ENCODE measurements at regions not wholly inside any gene's neighbourhood (a gene's known extent, or its start where the extent isn't known, plus 50 kb on each side); places are given as distances from the start of the nearest gene placed in this dataset.

GRCh38 chr14:43249116-43249515 is 1258.0 kb downstream of the FSCB start:
- no peak overlapping the region for H3K4me3 ChIP-seq (ENCODE audit: insufficient read depth, low read depth, low read length)

DNA sequence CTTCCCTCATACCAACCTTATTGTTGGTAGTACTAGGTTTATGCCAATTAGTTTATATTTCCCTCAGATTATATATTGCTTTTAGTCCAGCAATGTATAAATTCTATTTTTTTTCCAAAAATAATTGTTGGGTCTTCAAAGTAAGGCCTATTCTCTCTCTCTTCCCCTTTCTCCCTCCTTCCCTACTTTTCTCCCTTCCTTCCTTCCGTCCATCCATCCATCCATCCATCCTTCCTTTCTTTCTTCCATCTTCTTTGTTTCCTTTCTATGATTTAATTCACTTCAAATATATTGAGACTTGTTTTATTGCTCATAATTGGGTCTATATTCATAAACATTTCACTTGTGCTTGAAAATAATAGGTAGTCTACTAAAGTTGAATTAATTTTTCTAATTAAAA is 1259.2 kb downstream of the FSCB start:
- H3K27me3 ChIP-seq (ENCODE audit: control insufficient read depth, insufficient read depth, low read length) = no peaks in the 10 kb centered on the region; the same call in 1 of the 2 replicates
- H3K4me3 ChIP-seq (ENCODE audit: insufficient read depth, low read depth, low read length) = no peak overlapping the region
- H3K36me3 ChIP-seq (replicated peaks; ENCODE audit: control insufficient read depth, insufficient read depth, low read length) = no peaks in the 10 kb centered on the region
- DNase-seq = no peak

More at GRCh38 chr14:43249116-43249515, 1258.0 kb downstream of the FSCB start:
- no peaks in the 10 kb centered on the region; the same call in 1 of the 2 replicates for H3K27me3 ChIP-seq (ENCODE audit: control insufficient read depth, insufficient read depth, low read length)
- DNase-seq = no peak
- no peaks in the 10 kb centered on the region for H3K36me3 ChIP-seq (replicated peaks; ENCODE audit: control insufficient read depth, insufficient read depth, low read length)

DNA sequence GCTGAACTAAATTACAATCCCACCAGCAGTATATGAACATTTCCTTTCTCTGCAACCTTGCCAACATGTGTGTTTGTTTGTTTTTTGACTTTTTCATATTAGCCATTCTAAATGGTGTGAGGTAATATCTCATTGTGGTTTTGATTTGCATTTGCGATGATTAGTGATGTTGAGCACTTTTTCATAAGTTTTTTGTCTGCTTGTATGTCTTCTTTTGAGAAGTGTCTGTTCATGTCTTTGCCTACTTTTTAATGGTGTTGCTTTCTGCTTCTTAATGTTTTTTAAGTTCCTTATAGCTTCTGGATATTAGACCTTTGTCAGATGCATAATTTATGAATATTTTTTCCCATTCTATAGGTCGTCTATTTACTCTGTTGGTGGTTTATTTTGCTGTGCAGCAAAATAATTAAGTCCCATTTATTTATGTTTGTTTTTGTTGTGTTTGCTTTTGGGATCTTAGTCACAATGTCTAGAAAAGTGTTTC is 1262.9 kb downstream of the FSCB start:
- no peaks in the 10 kb centered on the region for H3K27me3 ChIP-seq (ENCODE audit: control insufficient read depth, insufficient read depth, low read length)
- no peak for DNase-seq
- no peak overlapping the region for H3K4me3 ChIP-seq (ENCODE audit: insufficient read depth, low read depth, low read length)
- H3K36me3 ChIP-seq (replicated peaks; ENCODE audit: control insufficient read depth, insufficient read depth, low read length) = no peaks in the 10 kb centered on the region

DNA sequence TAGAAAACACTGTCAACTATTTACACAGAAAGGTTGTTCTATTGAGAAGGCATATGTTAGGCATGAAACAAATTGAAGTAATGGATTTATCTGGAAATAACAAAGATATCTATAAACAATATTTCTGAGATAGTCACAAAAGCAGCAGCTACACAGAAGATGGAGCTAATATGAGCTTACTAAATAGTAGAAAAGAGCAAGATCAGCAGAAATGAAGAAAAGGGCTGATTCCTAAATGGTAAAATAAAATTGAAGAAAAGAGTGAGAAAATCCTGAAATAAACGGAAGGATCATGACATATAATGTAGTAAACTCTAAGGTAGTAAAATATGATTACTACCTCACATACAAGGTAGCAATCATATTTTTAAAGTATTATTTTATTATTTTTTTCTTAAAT is 1263.9 kb downstream of the FSCB start:
- Histone ChIP-seq H3K4me3 (ENCODE audit: insufficient read depth, low read depth, low read length) (no peak overlapping the region), H3K27me3 (ENCODE audit: control insufficient read depth, insufficient read depth, low read length) (no peaks in the 10 kb centered on the region), H3K36me3 (replicated peaks; ENCODE audit: control insufficient read depth, insufficient read depth, low read length) (no peaks in the 10 kb centered on the region)
- no peak for DNase-seq

GRCh38 chr14:43232261-43232660 is 1274.8 kb downstream of the FSCB start:
- no peak overlapping the region for H3K4me3 ChIP-seq (ENCODE audit: insufficient read depth, low read depth, low read length)
- no peak for DNase-seq
- no peaks in the 10 kb centered on the region for H3K36me3 ChIP-seq (replicated peaks; ENCODE audit: control insufficient read depth, insufficient read depth, low read length)
- no peaks in the 10 kb centered on the region for H3K27me3 ChIP-seq (ENCODE audit: control insufficient read depth, insufficient read depth, low read length)

GRCh38 chr14:43215524-43215923 is 1291.6 kb downstream of the FSCB start:
- H3K4me3 ChIP-seq (ENCODE audit: insufficient read depth, low read depth, low read length) = no peak overlapping the region
- H3K27me3 ChIP-seq (ENCODE audit: control insufficient read depth, insufficient read depth, low read length) = no peaks in the 10 kb centered on the region

DNA sequence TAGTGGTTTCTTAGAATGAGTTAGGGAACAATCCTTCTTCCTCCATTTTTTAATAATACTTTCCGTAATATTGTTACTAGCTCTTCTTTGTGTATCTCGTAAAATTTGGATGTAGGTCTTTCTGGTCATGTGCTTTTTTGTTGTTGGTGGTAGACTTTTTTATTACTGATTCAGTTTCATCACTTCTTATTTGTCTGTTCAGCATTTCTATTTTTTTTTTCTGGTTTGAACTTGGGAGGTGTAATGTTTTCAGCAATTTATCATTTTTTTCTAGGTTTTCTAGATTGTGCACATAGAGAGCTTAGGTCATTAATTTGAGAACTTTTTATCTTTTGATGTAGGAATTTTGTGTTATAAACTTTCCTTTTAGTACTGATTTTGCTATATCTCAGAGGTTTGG is 1299.9 kb downstream of the FSCB start:
- DNase-seq = no peak
- H3K4me3 ChIP-seq (ENCODE audit: insufficient read depth, low read depth, low read length) = no peak overlapping the region
- no peaks in the 10 kb centered on the region for H3K36me3 ChIP-seq (replicated peaks; ENCODE audit: control insufficient read depth, insufficient read depth, low read length)
- no peaks in the 10 kb centered on the region for H3K27me3 ChIP-seq (ENCODE audit: control insufficient read depth, insufficient read depth, low read length)

More at GRCh38 chr14:43215524-43215923, 1291.6 kb downstream of the FSCB start:
- DNase-seq = no peak
- no peaks in the 10 kb centered on the region for H3K36me3 ChIP-seq (replicated peaks; ENCODE audit: control insufficient read depth, insufficient read depth, low read length)

DNA sequence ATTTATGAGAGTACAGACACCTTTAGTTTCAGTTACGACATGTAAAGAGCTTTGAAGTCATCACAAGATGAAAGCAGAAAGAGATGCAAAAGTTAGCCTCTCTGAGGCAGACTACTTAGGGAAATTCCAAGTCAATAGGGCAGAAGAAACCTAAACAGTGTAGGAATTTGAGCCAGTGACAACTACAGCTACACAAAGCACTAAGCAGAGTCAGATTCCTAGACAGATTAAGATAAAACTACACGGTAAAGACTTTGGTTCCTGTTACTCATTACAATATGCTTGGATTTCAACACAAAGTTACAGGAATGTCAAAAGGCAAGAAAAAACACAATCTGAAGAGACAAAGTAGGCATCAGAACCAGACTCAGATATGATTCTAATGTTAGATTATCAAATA is 1302.3 kb downstream of the FSCB start:
- no peak for DNase-seq
- H3K36me3 ChIP-seq (replicated peaks; ENCODE audit: control insufficient read depth, insufficient read depth, low read length) = no peaks in the 10 kb centered on the region
- H3K4me3 ChIP-seq (ENCODE audit: insufficient read depth, low read depth, low read length) = no peak overlapping the region
- no peaks in the 10 kb centered on the region for H3K27me3 ChIP-seq (ENCODE audit: control insufficient read depth, insufficient read depth, low read length)

GRCh38 chr14:43200519-43200918 is 1306.6 kb downstream of the FSCB start:
- no peaks in the 10 kb centered on the region for H3K36me3 ChIP-seq (replicated peaks; ENCODE audit: control insufficient read depth, insufficient read depth, low read length)
- H3K27me3 ChIP-seq (ENCODE audit: control insufficient read depth, insufficient read depth, low read length) = no peaks in the 10 kb centered on the region
- DNase-seq = no peak
- H3K4me3 ChIP-seq (ENCODE audit: insufficient read depth, low read depth, low read length) = no peak overlapping the region

GRCh38 chr14:43198465-43198864 is 1308.6 kb downstream of the FSCB start:
- DNase-seq = no peak
- no peak overlapping the region for H3K4me3 ChIP-seq (ENCODE audit: insufficient read depth, low read depth, low read length)
- no peaks in the 10 kb centered on the region for H3K36me3 ChIP-seq (replicated peaks; ENCODE audit: control insufficient read depth, insufficient read depth, low read length)
- no peaks in the 10 kb centered on the region for H3K27me3 ChIP-seq (ENCODE audit: control insufficient read depth, insufficient read depth, low read length)

DNA sequence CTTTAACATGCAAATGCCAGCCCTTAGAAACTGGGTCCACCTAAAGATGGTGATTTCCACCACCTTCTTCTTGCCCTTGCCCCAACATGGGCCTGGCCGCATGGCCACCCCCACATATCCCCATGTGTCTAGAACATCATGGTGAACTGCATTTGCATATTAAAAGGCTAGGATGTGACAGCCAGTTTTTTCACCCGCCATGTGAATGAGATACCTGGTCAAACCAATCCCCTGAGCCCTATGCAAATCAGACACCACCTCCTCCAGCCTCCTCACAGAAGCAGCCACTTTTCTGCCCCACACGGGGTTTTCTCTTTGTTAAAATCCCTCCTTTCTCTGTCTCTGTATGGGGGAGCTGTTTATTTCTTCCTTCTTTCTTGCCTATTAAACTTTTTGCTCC is 1322.5 kb downstream of the FSCB start:
- no peak overlapping the region for H3K4me3 ChIP-seq (ENCODE audit: insufficient read depth, low read depth, low read length)
- no peaks in the 10 kb centered on the region for H3K36me3 ChIP-seq (replicated peaks; ENCODE audit: control insufficient read depth, insufficient read depth, low read length)
- no peak for DNase-seq
- H3K27me3 ChIP-seq (ENCODE audit: control insufficient read depth, insufficient read depth, low read length) = no peaks in the 10 kb centered on the region

DNA sequence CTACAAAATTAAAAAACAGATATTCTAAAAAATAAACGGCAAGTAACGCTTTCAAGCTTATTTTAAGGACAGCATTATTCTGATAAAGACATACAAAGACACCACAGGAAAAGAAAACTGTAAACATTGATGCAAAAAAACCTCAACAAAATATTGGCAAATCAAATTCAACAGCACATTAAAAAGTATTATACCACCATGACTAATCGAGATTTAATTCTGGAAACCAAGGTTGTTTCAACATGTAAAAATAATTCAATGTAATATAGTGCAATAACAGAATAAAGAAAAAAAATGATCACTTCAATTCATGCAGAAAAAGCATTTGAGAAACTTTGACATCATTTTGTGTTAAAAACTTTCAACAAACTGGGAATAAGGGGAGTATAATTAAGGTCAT is 1323.2 kb downstream of the FSCB start:
- Histone ChIP-seq H3K27me3 (ENCODE audit: control insufficient read depth, insufficient read depth, low read length) (no peaks in the 10 kb centered on the region), H3K36me3 (replicated peaks; ENCODE audit: control insufficient read depth, insufficient read depth, low read length) (no peaks in the 10 kb centered on the region), H3K4me3 (ENCODE audit: insufficient read depth, low read depth, low read length) (no peak overlapping the region)
- DNase-seq = no peak

DNA sequence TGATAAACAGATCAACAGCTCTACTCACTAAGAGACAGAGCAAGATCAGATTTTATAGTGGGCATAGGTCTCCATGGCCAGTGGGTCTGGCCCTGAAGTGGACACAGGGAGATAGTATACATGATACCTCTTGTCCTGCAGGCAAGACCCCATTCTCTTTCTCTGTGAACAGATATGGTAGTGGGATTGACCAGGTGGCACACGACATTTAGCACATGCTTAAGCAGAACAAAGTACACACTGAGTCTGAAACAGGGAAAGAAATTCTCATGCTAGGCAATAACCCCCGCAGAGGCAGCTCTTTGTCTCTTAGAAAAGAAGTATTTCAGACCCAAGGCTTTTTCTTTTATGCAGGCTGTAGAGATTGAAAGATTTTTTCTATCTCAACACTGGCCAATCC is 1331.2 kb downstream of the FSCB start:
- Histone ChIP-seq H3K4me3 (ENCODE audit: insufficient read depth, low read depth, low read length) (no peak overlapping the region), H3K27me3 (ENCODE audit: control insufficient read depth, insufficient read depth, low read length) (no peaks in the 10 kb centered on the region), H3K36me3 (replicated peaks; ENCODE audit: control insufficient read depth, insufficient read depth, low read length) (no peaks in the 10 kb centered on the region)
- DNase-seq = no peak

DNA sequence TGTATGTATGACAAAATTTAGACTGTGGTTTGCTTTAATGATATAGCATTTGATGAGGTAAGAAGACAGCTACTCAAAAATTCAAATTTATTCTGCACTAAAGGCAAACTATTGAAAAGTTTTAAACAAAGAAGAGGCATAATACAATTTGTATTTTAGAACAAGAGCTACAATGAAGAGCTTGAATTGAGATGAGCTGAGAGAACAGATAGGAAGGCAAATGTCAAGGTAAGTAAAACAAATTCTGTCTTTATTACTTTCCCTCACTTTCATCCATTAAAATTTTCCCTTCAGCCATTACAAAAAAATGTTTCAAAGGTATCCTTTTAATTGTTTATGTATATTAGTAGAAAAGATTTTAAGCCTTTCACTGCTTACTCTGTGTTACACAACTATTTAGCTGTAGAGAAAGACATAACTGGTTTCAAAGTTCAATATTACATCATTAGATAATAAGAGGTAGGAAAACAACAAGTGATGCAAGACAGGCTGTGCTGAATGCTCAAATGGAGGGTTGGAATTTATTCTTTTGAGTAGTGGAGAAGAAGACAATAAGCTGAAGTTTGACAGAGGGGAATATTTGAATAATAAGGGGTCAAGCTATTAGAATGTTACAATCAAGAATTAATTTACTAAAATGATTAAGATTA is 1334.1 kb downstream of the FSCB start:
- Histone ChIP-seq H3K27me3 (ENCODE audit: control insufficient read depth, insufficient read depth, low read length) (no peaks in the 10 kb centered on the region), H3K4me3 (ENCODE audit: insufficient read depth, low read depth, low read length) (no peak overlapping the region), H3K36me3 (replicated peaks; ENCODE audit: control insufficient read depth, insufficient read depth, low read length) (no peaks in the 10 kb centered on the region)
- DNase-seq = no peak

DNA sequence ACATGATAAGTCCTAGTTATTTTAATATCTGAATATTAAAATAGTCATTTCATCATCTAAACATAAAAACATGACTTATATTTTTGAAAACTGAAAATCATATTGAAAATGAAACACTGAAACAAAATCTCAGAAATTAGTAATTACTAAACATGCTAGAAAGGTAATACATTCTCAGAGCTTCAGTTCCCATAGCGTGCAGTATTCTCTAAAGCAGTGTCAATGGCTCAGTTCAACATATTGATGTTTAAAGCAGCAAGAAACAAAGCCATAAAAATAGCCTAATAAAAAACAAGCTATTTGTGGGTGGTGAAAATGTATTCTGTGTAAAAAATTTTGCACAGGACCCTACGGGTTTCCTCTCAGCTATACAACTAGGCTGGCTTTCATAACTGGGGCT is 1337.4 kb downstream of the FSCB start:
- no peaks in the 10 kb centered on the region for H3K36me3 ChIP-seq (replicated peaks; ENCODE audit: control insufficient read depth, insufficient read depth, low read length)
- no peak for DNase-seq
- no peaks in the 10 kb centered on the region for H3K27me3 ChIP-seq (ENCODE audit: control insufficient read depth, insufficient read depth, low read length)
- H3K4me3 ChIP-seq (ENCODE audit: insufficient read depth, low read depth, low read length) = no peak overlapping the region

Measured in H7 (cell line).